GM19328 (cell line): ENCODE measurements at regions not wholly inside any gene's neighbourhood (a gene's known extent, or its start where the extent isn't known, plus 50 kb on each side); places are given as distances from the start of the nearest gene placed in this dataset.

Experiments
- ATAC-seq: cut with Tn5 transposase; IDR thresholded peaks from one replicate; pipeline ENCODE4 v1.9.1; 2021; ENCODE audit warnings: mild to moderate bottlenecking, moderate library complexity; ENCODE audit not compliant: unreplicated experiment

GRCh38 chr9:82532504-82533180 is 530.3 kb downstream of the RASEF start:
- no peak for ATAC-seq

GRCh38 chr9:82535432-82535998 is 527.4 kb downstream of the RASEF start:
- no peak for ATAC-seq

GRCh38 chr9:82538634-82539033 is 524.3 kb downstream of the RASEF start:
- no peak for ATAC-seq

- no peak for ATAC-seq
These were observed 523.8 kb downstream of the RASEF start for GRCh38 chr9:82539146-82539545.

- ATAC-seq = no peak
These were observed 522.9 kb downstream of the RASEF start for GRCh38 chr9:82539856-82540579.

- no peak for ATAC-seq
These were observed 519.2 kb downstream of the RASEF start for GRCh38 chr9:82543726-82544125.

GRCh38 chr9:82546136-82546535 is 516.8 kb downstream of the RASEF start:
- ATAC-seq = no peak

- ATAC-seq = no peak
These were observed 514.9 kb downstream of the RASEF start for GRCh38 chr9:82547995-82548394.

GRCh38 chr9:82549174-82549821 is 513.6 kb downstream of the RASEF start:
- ATAC-seq = no peak

- ATAC-seq = no peak
These were observed 510.2 kb downstream of the RASEF start for GRCh38 chr9:82552784-82553183.

GRCh38 chr9:82553654-82554366 is 509.1 kb downstream of the RASEF start:
- no peak for ATAC-seq

- ATAC-seq = no peak
These were observed 508.6 kb downstream of the RASEF start for GRCh38 chr9:82554381-82554780.

GRCh38 chr9:82555031-82555430 is 507.9 kb downstream of the RASEF start:
- ATAC-seq = no peak

GRCh38 chr9:82555431-82556051 is 507.4 kb downstream of the RASEF start:
- ATAC-seq = no peak

- no peak for ATAC-seq
These were observed 504.6 kb downstream of the RASEF start for GRCh38 chr9:82558346-82558745.

- ATAC-seq = no peak
These were observed 503.9 kb downstream of the RASEF start for GRCh38 chr9:82558855-82559630.

- ATAC-seq = no peak
These were observed 502.9 kb downstream of the RASEF start for GRCh38 chr9:82560036-82560435.

- no peak for ATAC-seq
These were observed 502.5 kb downstream of the RASEF start for GRCh38 chr9:82560457-82560904.

- no peak for ATAC-seq
These were observed 499.8 kb downstream of the RASEF start for GRCh38 chr9:82563094-82563493.

- ATAC-seq = no peak
These were observed 499.1 kb downstream of the RASEF start for GRCh38 chr9:82563841-82564240.
